ENCODE measurements at regions not wholly inside any gene's neighbourhood (a gene's known extent, or its start where the extent isn't known, plus 50 kb on each side); places are given as distances from the start of the nearest gene placed in this dataset.

GRCh38 chr1:38301040-38301439 is 254.4 kb upstream of the POU3F1 start:
- TF ChIP-seq EZH2 (IDR thresholded peaks at IDR 0.05; ENCODE audit: borderline replicate concordance, low read length) (no peak), CTCF (IDR thresholded peaks at IDR 0.05; ENCODE audit: low read length) (no peak)

Data from OCI-LY1 (cell line).